GM23248 (cell line): ENCODE measurements at regions not wholly inside any gene's neighbourhood (a gene's known extent, or its start where the extent isn't known, plus 50 kb on each side); places are given as distances from the start of the nearest gene placed in this dataset.

Experiments
- EZH2 ChIP-seq: fragments of 200-600 bp; sonication (generic); IDR thresholded peaks from 2 replicates; pipeline ENCODE4 v1.6.1; 2018; ENCODE audit warnings: antibody characterized with exemption, mild to moderate bottlenecking; ENCODE audit not compliant: insufficient read depth, poor library complexity, severe bottlenecking
- EZH2phosphoT487 ChIP-seq: fragments of 200-600 bp; sonication (generic); IDR thresholded peaks from 2 replicates; pipeline ENCODE4 v1.6.1; 2018; ENCODE audit warnings: antibody characterized with exemption, moderate library complexity, mild to moderate bottlenecking, low read depth; ENCODE audit not compliant: insufficient read depth

- TF ChIP-seq EZH2phosphoT487 (no peak), EZH2 (no peak)
Observed at GRCh38 chr6:145454006-145454405, 281.3 kb downstream of the EPM2A start.
